GM19467 (cell line): ENCODE measurements at regions not wholly inside any gene's neighbourhood (a gene's known extent, or its start where the extent isn't known, plus 50 kb on each side); places are given as distances from the start of the nearest gene placed in this dataset.

Experiments
- ATAC-seq: cut with Tn5 transposase; IDR thresholded peaks from one replicate; pipeline ENCODE4 v1.9.1; 2021; ENCODE audit warnings: mild to moderate bottlenecking, moderate library complexity; ENCODE audit not compliant: unreplicated experiment

- no peak for ATAC-seq
Observed at GRCh38 chr14:46306267-46306666, 345.3 kb downstream of the RPL10L start.

- ATAC-seq: no peak
Observed at GRCh38 chr14:46300765-46301164, 350.8 kb downstream of the RPL10L start.

GRCh38 chr14:46290706-46291105, 360.9 kb downstream of the RPL10L start:
- ATAC-seq: no peak

GRCh38 chr14:46279776-46280175, 371.8 kb downstream of the RPL10L start:
- no peak for ATAC-seq

- ATAC-seq: no peak
Observed at GRCh38 chr14:46279327-46279726, 372.3 kb downstream of the RPL10L start.

GRCh38 chr14:46259536-46259935, 392.0 kb downstream of the RPL10L start:
- no peak for ATAC-seq

- no peak for ATAC-seq
Observed at GRCh38 chr14:46256381-46256780, 395.2 kb downstream of the RPL10L start.

GRCh38 chr14:46250113-46250703, 401.4 kb downstream of the RPL10L start:
- no peak for ATAC-seq

GRCh38 chr14:46248001-46248630, 403.5 kb downstream of the RPL10L start:
- no peak for ATAC-seq

GRCh38 chr14:46245276-46245675, 406.3 kb downstream of the RPL10L start:
- no peak for ATAC-seq

- no peak for ATAC-seq
Observed at GRCh38 chr14:46233786-46234185, 417.8 kb downstream of the RPL10L start.

- no peak for ATAC-seq
Observed at GRCh38 chr14:46230540-46230939, 421.0 kb downstream of the RPL10L start.

- ATAC-seq: no peak
Observed at GRCh38 chr14:46215801-46216200, 435.8 kb downstream of the RPL10L start.

- no peak for ATAC-seq
Observed at GRCh38 chr14:46198676-46199075, 452.9 kb downstream of the RPL10L start.

GRCh38 chr14:46197856-46198255, 453.7 kb downstream of the RPL10L start:
- ATAC-seq: no peak
